K562 (cell line): ENCODE measurements at regions not wholly inside any gene's neighbourhood (a gene's known extent, or its start where the extent isn't known, plus 50 kb on each side); places are given as distances from the start of the nearest gene placed in this dataset.

Experiments used
- AFF4 ChIP-seq: sonication (generic); formaldehyde crosslinking; IDR thresholded peaks from 2 replicates; pipeline ENCODE4 v1.8.0; 2023; ENCODE audit warnings: mild to moderate bottlenecking, missing genetic modification reagents
- ESRRB ChIP-seq: fragments of 250-450 bp; sonication (Bioruptor Pico); IDR thresholded peaks from 2 replicates; pipeline ENCODE4 v1.5.0; 2020; ENCODE audit warnings: mild to moderate bottlenecking, moderate library complexity, borderline replicate concordance
- FOXA1 ChIP-seq: fragments of 450-650 bp; IDR thresholded peaks from 2 replicates; pipeline ENCODE4 v1.6.1; 2016; ENCODE audit warnings: mild to moderate bottlenecking, borderline replicate concordance
- JUNB ChIP-seq: fragments of 450-650 bp; formaldehyde crosslinking; conservative IDR thresholded peaks from 2 replicates; pipeline ENCODE4 v1.4.0; 2020; ENCODE audit warnings: mild to moderate bottlenecking
- KDM4B ChIP-seq, 2 experiments: fragments of 450-650 bp in 1 of 2; sonication (generic) in 1 of 2; IDR thresholded peaks; 2 replicates each; pipeline ENCODE4 v1.6.1; 2016 to 2017; ENCODE audit warnings: borderline replicate concordance in 2 of 2, antibody characterized with exemption in 1 of 2, low read depth in 1 of 2, mild to moderate bottlenecking in 1 of 2
- MYC ChIP-seq, 2 experiments: fragments of 250-450 bp in 1 of 2; sonication (Bioruptor Pico) in 1 of 2; IDR thresholded peaks; 2 replicates each; pipeline versions ENCODE4 v1.5.1 to v1.6.1; 2012 to 2021; ENCODE audit warnings: low read depth in 2 of 2, borderline replicate concordance in 1 of 2, improper control_type of control experiment in 1 of 2, low read length in 1 of 2, mild to moderate bottlenecking in 1 of 2, moderate library complexity in 1 of 2
- NFE2L1 ChIP-seq: fragments of 450-650 bp; IDR thresholded peaks from 2 replicates; pipeline ENCODE4 v1.6.1; 2016; ENCODE audit warnings: missing genetic modification characterization, low read depth, mild to moderate bottlenecking, missing compliant biosample characterization, moderate library complexity, borderline replicate concordance
- POLR2A ChIP-seq: fragments of 450-650 bp; conservative IDR thresholded peaks from 2 replicates; pipeline ENCODE4 v1.6.1; 2016
- POU5F1 ChIP-seq: fragments of 150-350 bp; IDR thresholded peaks from 2 replicates; pipeline ENCODE4 v1.6.1; 2014; ENCODE audit warnings: borderline replicate concordance, low read length, low read depth, mild to moderate bottlenecking; ENCODE audit not compliant: partially characterized antibody
- RFX5 ChIP-seq: IDR thresholded peaks from 2 replicates; pipeline ENCODE4 v1.6.1; 2011; ENCODE audit warnings: low read depth, mild to moderate bottlenecking, improper control_type of control experiment, low read length
- TRIM28 ChIP-seq: fragments of 450-650 bp; IDR thresholded peaks from 2 replicates; pipeline ENCODE4 v1.6.1; 2017
- ZBTB8A ChIP-seq: fragments of 450-650 bp; IDR thresholded peaks from 2 replicates; pipeline ENCODE4 v1.6.1; 2018; ENCODE audit warnings: mild to moderate bottlenecking, moderate library complexity; ENCODE audit not compliant: partially characterized antibody
- ZNF3 ChIP-seq: fragments of 250-450 bp; sonication (Bioruptor Pico); IDR thresholded peaks from 2 replicates; pipeline ENCODE4 v1.5.0; 2021; ENCODE audit warnings: mild to moderate bottlenecking, moderate library complexity
- ZNF79 ChIP-seq: fragments of 250-450 bp; sonication (Bioruptor Pico); IDR thresholded peaks from 2 replicates; pipeline ENCODE4 v1.4.0; 2020; ENCODE audit warnings: low read depth, mild to moderate bottlenecking, moderate library complexity

GRCh38 chr4:35835893-35836292 lies 408.4 kb downstream of the ARAP2 start:
- TF ChIP-seq MYC (IDR thresholded peaks at IDR 0.05; ENCODE audit: low read depth, low read length): no peak
- no peak for TF ChIP-seq MYC (CRISPR knock-in tag; IDR thresholded peaks at IDR 0.05; ENCODE audit: borderline replicate concordance, low read depth)
- no peak for TF ChIP-seq JUNB
- no peak for TF ChIP-seq RFX5
- no peak for TF ChIP-seq NFE2L1 (tag)
- no peak for TF ChIP-seq TRIM28
- no peak for TF ChIP-seq ESRRB (CRISPR knock-in tag)
- no peak for TF ChIP-seq AFF4 (CRISPR knock-in tag)
- no peak for TF ChIP-seq POLR2A
- TF ChIP-seq KDM4B (IDR thresholded peaks at IDR 0.05; ENCODE audit: borderline replicate concordance in 2 of 2, low read depth in 1 of 2): no peak
- no peak for TF ChIP-seq ZNF79 (CRISPR knock-in tag)
- TF ChIP-seq FOXA1: no peak
- TF ChIP-seq ZBTB8A: no peak
- no peak for TF ChIP-seq POU5F1
- TF ChIP-seq ZNF3 (CRISPR knock-in tag): no peak
